Heart left ventricle (tissue), 13 donors: ENCODE measurements at regions not wholly inside any gene's neighbourhood (a gene's known extent, or its start where the extent isn't known, plus 50 kb on each side); places are given as distances from the start of the nearest gene placed in this dataset.

Source experiments
- POLR2A ChIP-seq, 2 donors: fragments of 450-650 bp; IDR thresholded peaks; one replicate each; pipeline ENCODE4 v1.6.1; 2017; ENCODE audit warnings: antibody characterized with exemption in 2 of 2, mild to moderate bottlenecking in 2 of 2, moderate library complexity in 2 of 2
- TF ChIP-seq, protein P1 (sequence below), 12 donors: fragments of 200-600 bp; sonication (generic) in 4 of 12; IDR thresholded peaks; one replicate each; pipeline versions ENCODE4 v1.5.0 to v1.8.0; 2018 to 2022; ENCODE audit warnings: antibody characterized with exemption in 12 of 12, mild to moderate bottlenecking in 5 of 12
- donor health status: ischemic (EF 13 %, LVEDD 7.1; RV severe dilation, severe dysfunction).
- donor health status: DM: no; HTN: yes; CAD: no.
- donor health status: DM: no; HTN: no; CAD: no.
- donor health status: ischemic (EF 25% LVEDD 6.9; RV normal size, moderate dysfunction).
- donor health status: ischemic (EF 25% LVEDD 5.7; RV mildly dilated, moderate dysfunction).
- donor health status: ischemic (EF 35%, LVEDD 5.7; RV mildly dilated, moderate dysfunction).
- donor health status: nonischemic (EF 11% LVEDD 7.7; RV severe dilation, severe dysfunction).
- donor health status: DM: yes; HTN: yes; CAD: no.
- donor health status: PGD.
- donor health status: ischemic (EF 29% LVEDD 5.4; RV normal size, mild dysfunction).
- donor health status: nonischemic (EF 23%, LVEDD 6.1; RV moderate dilation, normal function).

DNA sequence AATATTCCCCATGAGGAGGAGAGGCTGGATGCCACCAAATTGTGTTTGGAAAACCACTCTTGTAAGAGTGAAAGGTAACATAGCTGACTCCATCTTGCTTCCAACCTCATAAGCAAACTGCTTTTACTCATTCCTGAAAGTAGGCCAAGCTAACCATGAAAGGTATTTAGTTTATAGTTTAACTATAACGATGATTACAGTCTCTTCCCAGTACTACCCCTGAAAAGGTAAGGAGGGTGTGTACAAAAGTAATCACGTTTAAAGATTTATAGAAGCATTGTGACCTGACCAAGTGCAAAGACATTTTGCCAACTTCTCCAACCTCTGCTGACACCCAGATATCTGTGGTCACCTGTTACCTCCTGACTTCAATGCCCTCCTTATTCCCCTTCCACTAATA lies 122.6 kb downstream of the CD8B2 start:
- TF ChIP-seq POLR2A (IDR thresholded peaks at IDR 0.05), result no peak
- TF ChIP-seq, protein P1, sequence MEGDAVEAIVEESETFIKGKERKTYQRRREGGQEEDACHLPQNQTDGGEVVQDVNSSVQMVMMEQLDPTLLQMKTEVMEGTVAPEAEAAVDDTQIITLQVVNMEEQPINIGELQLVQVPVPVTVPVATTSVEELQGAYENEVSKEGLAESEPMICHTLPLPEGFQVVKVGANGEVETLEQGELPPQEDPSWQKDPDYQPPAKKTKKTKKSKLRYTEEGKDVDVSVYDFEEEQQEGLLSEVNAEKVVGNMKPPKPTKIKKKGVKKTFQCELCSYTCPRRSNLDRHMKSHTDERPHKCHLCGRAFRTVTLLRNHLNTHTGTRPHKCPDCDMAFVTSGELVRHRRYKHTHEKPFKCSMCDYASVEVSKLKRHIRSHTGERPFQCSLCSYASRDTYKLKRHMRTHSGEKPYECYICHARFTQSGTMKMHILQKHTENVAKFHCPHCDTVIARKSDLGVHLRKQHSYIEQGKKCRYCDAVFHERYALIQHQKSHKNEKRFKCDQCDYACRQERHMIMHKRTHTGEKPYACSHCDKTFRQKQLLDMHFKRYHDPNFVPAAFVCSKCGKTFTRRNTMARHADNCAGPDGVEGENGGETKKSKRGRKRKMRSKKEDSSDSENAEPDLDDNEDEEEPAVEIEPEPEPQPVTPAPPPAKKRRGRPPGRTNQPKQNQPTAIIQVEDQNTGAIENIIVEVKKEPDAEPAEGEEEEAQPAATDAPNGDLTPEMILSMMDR (IDR thresholded peaks at IDR 0.05), result no peak
